Endodermal cell (in vitro differentiated cells): ENCODE measurements at regions not wholly inside any gene's neighbourhood (a gene's known extent, or its start where the extent isn't known, plus 50 kb on each side); places are given as distances from the start of the nearest gene placed in this dataset.

Experiments used
- DNase-seq: peaks from one replicate; pipeline ENCODE4 v3.0.0-alpha.2; 2017
- H3K27ac ChIP-seq: 2 replicates; pipeline ENCODE4 v1.5.1; 2013; ENCODE audit warnings: mild to moderate bottlenecking, low read depth, low read length, moderate library complexity
- H3K27me3 ChIP-seq: 2 replicates; pipeline ENCODE4 v1.6.1; 2013; ENCODE audit warnings: mild to moderate bottlenecking, low read length, moderate library complexity; ENCODE audit not compliant: insufficient read depth, control insufficient read depth, poor library complexity, severe bottlenecking
- H3K36me3 ChIP-seq: 2 replicates; pipeline ENCODE4 v1.7.0; 2013; ENCODE audit warnings: mild to moderate bottlenecking, low read length, moderate library complexity; ENCODE audit not compliant: control insufficient read depth, insufficient read depth
- H3K4me1 ChIP-seq: one replicate; pipeline ENCODE4 v1.7.0; 2013; ENCODE audit warnings: low read length; ENCODE audit not compliant: control insufficient read depth, insufficient read depth
- H3K4me3 ChIP-seq: 2 replicates; pipeline ENCODE4 v1.5.1; 2013; ENCODE audit warnings: mild to moderate bottlenecking, low read length, moderate library complexity
- H3K9ac ChIP-seq: 2 replicates; pipeline ENCODE4 v1.6.1; 2013; ENCODE audit warnings: mild to moderate bottlenecking, low read length, moderate library complexity; ENCODE audit not compliant: poor library complexity, severe bottlenecking; ENCODE audit errors: extremely low read depth
- H3K9me3 ChIP-seq: 2 replicates; pipeline ENCODE4 v1.6.1; 2013; ENCODE audit warnings: mild to moderate bottlenecking, low read length, moderate library complexity; ENCODE audit not compliant: control insufficient read depth
- H3K27ac Mint-ChIP-seq: 2 replicates; pipeline ENCODE4 v1.8.0; 2020; ENCODE audit warnings: mixed read lengths
- H3K27me3 Mint-ChIP-seq: 2 replicates; pipeline ENCODE4 v1.8.0; 2021; ENCODE audit warnings: mild to moderate bottlenecking, mixed read lengths; ENCODE audit not compliant: insufficient read depth
- H3K36me3 Mint-ChIP-seq: 2 replicates; pipeline ENCODE4 v1.8.0; 2020; ENCODE audit warnings: low read depth, mixed read lengths
- H3K4me1 Mint-ChIP-seq: 2 replicates; pipeline ENCODE4 v1.8.0; 2020; ENCODE audit warnings: mixed read lengths
- H3K4me3 Mint-ChIP-seq: 2 replicates; pipeline ENCODE4 v1.8.0; 2020; ENCODE audit warnings: mild to moderate bottlenecking, moderate library complexity, mixed read lengths
- H3K9me3 Mint-ChIP-seq: 2 replicates; pipeline ENCODE4 v1.8.0; 2020; ENCODE audit warnings: mild to moderate bottlenecking, mixed read lengths
- CTCF ChIP-seq: fragments of 200-600 bp; sonication (generic); conservative IDR thresholded peaks from 2 replicates; pipeline ENCODE4 v1.5.0; 2021; ENCODE audit warnings: antibody characterized with exemption, mild to moderate bottlenecking
- whole genome bisulfite sequencing, 2 experiments: methylation state at CpG; one replicate each; pipeline versions ENCODE4 v1.1.5 to v1.1.7; 2013; ENCODE audit warnings: missing lambda C conversion rate in 2 of 2, mixed read lengths in 1 of 2; ENCODE audit not compliant: insufficient coverage in 1 of 2, insufficient read length in 1 of 2; 5-methylcytosine and 5-hydroxymethylcytosine counted together

GRCh38 chr6:134431421-134431859 is 113.5 kb upstream of the SGK1 start:
- H3K9me3 Mint-ChIP-seq, result no peaks in the 10 kb centered on the region
- Histone ChIP-seq H3K27ac (no peak overlapping the region), H3K9ac (no peak overlapping the region), H3K9me3 (no peaks in the 10 kb centered on the region), H3K36me3 (no peaks in the 10 kb centered on the region), H3K27me3 (no peaks in the 10 kb centered on the region), H3K4me3 (no peak overlapping the region), H3K4me1 (no peaks in the 10 kb centered on the region)
- DNase-seq, result no peak
- TF ChIP-seq CTCF, result no peak
- 86 to 92% methylated on average over 3 of the region's 3 CpGs for WGBS, 2 experiments
- no peaks in the 10 kb centered on the region for H3K36me3 Mint-ChIP-seq
- no peak overlapping the region for H3K4me3 Mint-ChIP-seq
- H3K27me3 Mint-ChIP-seq, result no peaks in the 10 kb centered on the region
- H3K27ac Mint-ChIP-seq, result no peak overlapping the region
- no peaks in the 10 kb centered on the region for H3K4me1 Mint-ChIP-seq

- Mint-ChIP-seq H3K36me3 (no peaks in the 10 kb centered on the region), H3K4me1 (no peaks in the 10 kb centered on the region), H3K27me3 (no peaks in the 10 kb centered on the region), H3K9me3 (no peaks in the 10 kb centered on the region), H3K27ac (no peak overlapping the region), H3K4me3 (no peak overlapping the region)
- Histone ChIP-seq H3K4me1 (no peaks in the 10 kb centered on the region), H3K36me3 (no peaks in the 10 kb centered on the region), H3K27ac (no peak overlapping the region), H3K4me3 (no peak overlapping the region), H3K27me3 (no peaks in the 10 kb centered on the region), H3K9me3 (no peaks in the 10 kb centered on the region), H3K9ac (no peak overlapping the region)
- DNase-seq, result no peak
- TF ChIP-seq CTCF, result no peak
- WGBS, 2 experiments, result 88% methylated on average over 4 of the region's 4 CpGs; no CpG with 5 or more reads in 1 of the 2 experiments
Observed at GRCh38 chr6:134429861-134430380, 112.0 kb upstream of the SGK1 start.

- Mint-ChIP-seq H3K27ac (no peak overlapping the region), H3K27me3 (no peaks in the 10 kb centered on the region), H3K9me3 (no peaks in the 10 kb centered on the region), H3K4me1 (no peaks in the 10 kb centered on the region), H3K4me3 (no peak overlapping the region), H3K36me3 (no peaks in the 10 kb centered on the region)
- Histone ChIP-seq H3K27me3 (no peaks in the 10 kb centered on the region), H3K27ac (no peak overlapping the region), H3K4me1 (no peaks in the 10 kb centered on the region), H3K9me3 (no peaks in the 10 kb centered on the region), H3K4me3 (no peak overlapping the region), H3K36me3 (no peaks in the 10 kb centered on the region), H3K9ac (no peak overlapping the region)
- 93% methylated on average over 1 of the region's 1 CpG; no CpG with 5 or more reads in 1 of the 2 experiments for WGBS, 2 experiments
- TF ChIP-seq CTCF, result no peak
- DNase-seq, result no peak
Observed at GRCh38 chr6:134427721-134428120, 109.8 kb upstream of the SGK1 start.
